DMS79 treated with DMSO at 0.1 percent for 48 hours (cell line): ENCODE measurements at regions not wholly inside any gene's neighbourhood (a gene's known extent, or its start where the extent isn't known, plus 50 kb on each side); places are given as distances from the start of the nearest gene placed in this dataset.
"Not testable (repeated sequence)": the region's sequence is repeated elsewhere in the genome, so short reads cannot be mapped to it uniquely, and the experiment has no call there.

ENCODE experiments used
- DNase-seq: peaks from one replicate; lab custom pipeline; 2025; lab: John Stamatoyannopoulos, UW

- no peak for DNase-seq
Measured at GRCh38 chr2:207328944-207329386, 163.2 kb upstream of the KLF7 start.

- peak; percentile 17 for DNase-seq
Measured at GRCh38 chr2:207330912-207331311, 165.2 kb upstream of the KLF7 start.

- no peak for DNase-seq
Measured at GRCh38 chr2:207331674-207332073, 165.9 kb upstream of the KLF7 start.

- no peak for DNase-seq
Measured at GRCh38 chr2:207332480-207333212, 166.9 kb upstream of the KLF7 start.

- no peak for DNase-seq
Measured at GRCh38 chr2:207333599-207334300, 168.0 kb upstream of the KLF7 start.

GRCh38 chr2:207334301-207334623 lies 168.5 kb upstream of the KLF7 start:
- no peak for DNase-seq

GRCh38 chr2:207334624-207335371 lies 169.1 kb upstream of the KLF7 start:
- peak; percentile 34 for DNase-seq

- no peak for DNase-seq
Measured at GRCh38 chr2:207337234-207338219, 171.8 kb upstream of the KLF7 start.

- DNase-seq: no peak
Measured at GRCh38 chr2:207338220-207338607, 172.5 kb upstream of the KLF7 start.

- DNase-seq: no peak
Measured at GRCh38 chr2:207338610-207339009, 172.9 kb upstream of the KLF7 start.

- no peak for DNase-seq
Measured at GRCh38 chr2:207341112-207341750, 175.5 kb upstream of the KLF7 start.

- no peak for DNase-seq
Measured at GRCh38 chr2:207341804-207342203, 176.1 kb upstream of the KLF7 start.

GRCh38 chr2:207344596-207345394 lies 179.0 kb upstream of the KLF7 start:
- DNase-seq: not testable (repeated sequence)

GRCh38 chr2:207351171-207351570 lies 178.6 kb upstream of the CREB1 start:
- DNase-seq: no peak

- DNase-seq: no peak
Measured at GRCh38 chr2:207352978-207353671, 176.6 kb upstream of the CREB1 start.

GRCh38 chr2:207353836-207354235 lies 175.9 kb upstream of the CREB1 start:
- DNase-seq: no peak

GRCh38 chr2:207354462-207354861 lies 175.3 kb upstream of the CREB1 start:
- DNase-seq: no peak

- DNase-seq: no peak
Measured at GRCh38 chr2:207356567-207356966, 173.2 kb upstream of the CREB1 start.

GRCh38 chr2:207357216-207357615 lies 172.5 kb upstream of the CREB1 start:
- no peak for DNase-seq

- DNase-seq: no peak
Measured at GRCh38 chr2:207362716-207363115, 167.0 kb upstream of the CREB1 start.
